ENCODE measurements at regions not wholly inside any gene's neighbourhood (a gene's known extent, or its start where the extent isn't known, plus 50 kb on each side); places are given as distances from the start of the nearest gene placed in this dataset.

- TF ChIP-seq CTCF (conservative IDR thresholded peaks at IDR 0.05): no peak
- H3K27ac ChIP-seq (ENCODE audit: low read depth, low read length): no peak overlapping the region
Measured at GRCh38 chr12:94033784-94034183, 114.6 kb upstream of the PLXNC1 start.

GRCh38 chr12:94037444-94037843, 110.9 kb upstream of the PLXNC1 start:
- no peak overlapping the region for H3K4me3 ChIP-seq (ENCODE audit: low read length)
- no peak overlapping the region for H3K27ac Mint-ChIP-seq

More at GRCh38 chr12:94033784-94034183, 114.6 kb upstream of the PLXNC1 start:
- no peaks in the 10 kb centered on the region for H3K36me3 ChIP-seq (ENCODE audit: control insufficient read depth, insufficient read depth, low read length)
- no peak overlapping the region for H3K9ac ChIP-seq (ENCODE audit: extremely low read depth, low read length, poor library complexity, severe bottlenecking)
- no peak for DNase-seq
- Mint-ChIP-seq H3K4me1 (no peaks in the 10 kb centered on the region), H3K27me3 (ENCODE audit: insufficient read depth) (no peaks in the 10 kb centered on the region), H3K36me3 (ENCODE audit: low read depth) (no peaks in the 10 kb centered on the region), H3K4me3 (no peak overlapping the region), H3K9me3 (peaks cover 24% of the 10 kb centered on the region), H3K27ac (no peak overlapping the region)
- no peaks in the 10 kb centered on the region for H3K27me3 ChIP-seq (ENCODE audit: control insufficient read depth, insufficient read depth, low read length, poor library complexity, severe bottlenecking)
- H3K4me1 ChIP-seq (ENCODE audit: control insufficient read depth, insufficient read depth, low read length): no peaks in the 10 kb centered on the region
- H3K4me3 ChIP-seq (ENCODE audit: low read length): no peak overlapping the region
- peaks cover 10% of the 10 kb centered on the region for H3K9me3 ChIP-seq (ENCODE audit: control insufficient read depth, low read length)

GRCh38 chr12:94038605-94039004, 109.8 kb upstream of the PLXNC1 start:
- Histone ChIP-seq H3K4me3 (ENCODE audit: low read length) (no peak overlapping the region), H3K36me3 (ENCODE audit: control insufficient read depth, insufficient read depth, low read length) (no peaks in the 10 kb centered on the region), H3K9ac (ENCODE audit: extremely low read depth, low read length, poor library complexity, severe bottlenecking) (no peak overlapping the region), H3K9me3 (ENCODE audit: control insufficient read depth, low read length) (peaks cover 22% of the 10 kb centered on the region), H3K27ac (ENCODE audit: low read depth, low read length) (no peak overlapping the region), H3K4me1 (ENCODE audit: control insufficient read depth, insufficient read depth, low read length) (peaks cover 11% of the 10 kb centered on the region), H3K27me3 (ENCODE audit: control insufficient read depth, insufficient read depth, low read length, poor library complexity, severe bottlenecking) (no peaks in the 10 kb centered on the region)
- Mint-ChIP-seq H3K4me1 (peaks cover 18% of the 10 kb centered on the region), H3K36me3 (ENCODE audit: low read depth) (no peaks in the 10 kb centered on the region), H3K27ac (no peak overlapping the region), H3K27me3 (ENCODE audit: insufficient read depth) (peaks cover 12% of the 10 kb centered on the region), H3K9me3 (peaks cover 30% of the 10 kb centered on the region), H3K4me3 (no peak overlapping the region)
- WGBS, 2 experiments (ENCODE audit: insufficient coverage in 1 of 2, insufficient read length in 1 of 2): 94 to 100% methylated on average over 1 to 2 of the region's 2 CpGs
- TF ChIP-seq CTCF (conservative IDR thresholded peaks at IDR 0.05): no peak
- no peak for DNase-seq

More at GRCh38 chr12:94037444-94037843, 110.9 kb upstream of the PLXNC1 start:
- Histone ChIP-seq H3K27me3 (ENCODE audit: control insufficient read depth, insufficient read depth, low read length, poor library complexity, severe bottlenecking) (no peaks in the 10 kb centered on the region), H3K36me3 (ENCODE audit: control insufficient read depth, insufficient read depth, low read length) (no peaks in the 10 kb centered on the region), H3K9me3 (ENCODE audit: control insufficient read depth, low read length) (peaks cover 22% of the 10 kb centered on the region), H3K4me1 (ENCODE audit: control insufficient read depth, insufficient read depth, low read length) (peaks cover 9% of the 10 kb centered on the region), H3K9ac (ENCODE audit: extremely low read depth, low read length, poor library complexity, severe bottlenecking) (no peak overlapping the region), H3K27ac (ENCODE audit: low read depth, low read length) (no peak overlapping the region)
- no peaks in the 10 kb centered on the region for H3K36me3 Mint-ChIP-seq (ENCODE audit: low read depth)
- no peak for DNase-seq
- H3K9me3 Mint-ChIP-seq: peaks cover 30% of the 10 kb centered on the region
- WGBS, 2 experiments (ENCODE audit: insufficient coverage in 1 of 2, insufficient read length in 1 of 2): 85 to 95% methylated on average over 3 to 4 of the region's 4 CpGs
- peaks cover 10% of the 10 kb centered on the region for H3K4me1 Mint-ChIP-seq
- TF ChIP-seq CTCF (conservative IDR thresholded peaks at IDR 0.05): no peak
- H3K27me3 Mint-ChIP-seq (ENCODE audit: insufficient read depth): peaks cover 4% of the 10 kb centered on the region
- no peak overlapping the region for H3K4me3 Mint-ChIP-seq

All from endodermal cell (in vitro differentiated cells).